Limb (tissue), 2 donors: ENCODE measurements at regions not wholly inside any gene's neighbourhood (a gene's known extent, or its start where the extent isn't known, plus 50 kb on each side); places are given as distances from the start of the nearest gene placed in this dataset.
"Not testable (repeated sequence)": the region's sequence is repeated elsewhere in the genome, so short reads cannot be mapped to it uniquely, and the experiment has no call there.

ENCODE experiments used
- DNase-seq, 2 donors: peaks; one replicate each; pipeline ENCODE4 v3.0.0-alpha.2; 2016; ENCODE audit errors: extremely low spot score in 2 of 2

- DNase-seq: no peak
Observed at GRCh38 chr6:156601152-156602065, 175.8 kb upstream of the ARID1B start.

- no peak for DNase-seq
Observed at GRCh38 chr6:156600678-156601077, 176.5 kb upstream of the ARID1B start.

- peak in 1 of 2 donors; percentile 30 for DNase-seq
Observed at GRCh38 chr6:156599978-156600590, 177.1 kb upstream of the ARID1B start.

GRCh38 chr6:156599366-156599765 is 177.8 kb upstream of the ARID1B start:
- no peak for DNase-seq

GRCh38 chr6:156598855-156599180 is 178.4 kb upstream of the ARID1B start:
- DNase-seq: no peak

GRCh38 chr6:156598071-156598854 is 178.9 kb upstream of the ARID1B start:
- DNase-seq: no peak

- no peak for DNase-seq
Observed at GRCh38 chr6:156597095-156597494, 180.1 kb upstream of the ARID1B start.

- no peak for DNase-seq
Observed at GRCh38 chr6:156595476-156595875, 181.7 kb upstream of the ARID1B start.

- DNase-seq: no peak
Observed at GRCh38 chr6:156593893-156594292, 183.3 kb upstream of the ARID1B start.

GRCh38 chr6:156593127-156593526 is 184.1 kb upstream of the ARID1B start:
- no peak for DNase-seq

- no peak for DNase-seq
Observed at GRCh38 chr6:156590482-156590881, 186.7 kb upstream of the ARID1B start.

- DNase-seq: no peak
Observed at GRCh38 chr6:156589281-156589680, 187.9 kb upstream of the ARID1B start.

GRCh38 chr6:156587751-156588301 is 189.4 kb upstream of the ARID1B start:
- DNase-seq: no peak

- no peak for DNase-seq
Observed at GRCh38 chr6:156587071-156587470, 190.1 kb upstream of the ARID1B start.

GRCh38 chr6:156585859-156586258 is 191.3 kb upstream of the ARID1B start:
- no peak for DNase-seq

- not testable (repeated sequence) for DNase-seq
Observed at GRCh38 chr6:156584121-156584520, 193.1 kb upstream of the ARID1B start.

- DNase-seq: no peak
Observed at GRCh38 chr6:156583083-156583482, 194.1 kb upstream of the ARID1B start.

GRCh38 chr6:156582509-156582992 is 194.6 kb upstream of the ARID1B start:
- no peak for DNase-seq

GRCh38 chr6:156579564-156579963 is 197.6 kb upstream of the ARID1B start:
- DNase-seq: no peak

- DNase-seq: no peak
Observed at GRCh38 chr6:156577749-156578148, 199.4 kb upstream of the ARID1B start.

- DNase-seq: no peak
Observed at GRCh38 chr6:156575361-156575760, 201.8 kb upstream of the ARID1B start.

- no peak for DNase-seq
Observed at GRCh38 chr6:156564807-156565149, 212.4 kb upstream of the ARID1B start.
